Activated CD4-positive, alpha-beta T cell treated with anti-CD3 and anti-CD28 coated beads for 36 hours (primary cell): ENCODE measurements at regions not wholly inside any gene's neighbourhood (a gene's known extent, or its start where the extent isn't known, plus 50 kb on each side); places are given as distances from the start of the nearest gene placed in this dataset.
"Not testable (repeated sequence)": the region's sequence is repeated elsewhere in the genome, so short reads cannot be mapped to it uniquely, and the experiment has no call there.

Experiments used
- ATAC-seq: fragments of 200-7000 bp; cut with Tn5 transposase; one replicate; pipeline ENCODE4 v1.10.0; 2021; ENCODE audit warnings: mild to moderate bottlenecking, moderate library complexity
- CTCF ChIA-PET: fragments of 350-600 bp; sonication (Branson Sonifier 250); formaldehyde crosslinking; loops from one replicate; lab custom pipeline; 2021; ENCODE audit warnings: antibody characterized with exemption; lab: Charles Lee
- POLR2A ChIA-PET: fragments of 350-600 bp; sonication (Branson Sonifier 250); formaldehyde crosslinking; loops from one replicate; lab custom pipeline; 2021; ENCODE audit warnings: antibody characterized with exemption, inconsistent platforms; lab: Charles Lee
- DNase-seq: peaks from one replicate; pipeline ENCODE4 v3.0.0-alpha.2; 2020
- H3K27ac Mint-ChIP-seq: one replicate; pipeline ENCODE4 v1.8.0; 2021; ENCODE audit warnings: mixed read lengths
- H3K27me3 Mint-ChIP-seq: one replicate; pipeline ENCODE4 v1.8.0; 2021; ENCODE audit warnings: mixed read lengths
- H3K36me3 Mint-ChIP-seq: one replicate; pipeline ENCODE4 v1.8.0; 2021; ENCODE audit warnings: low read depth, mixed read lengths
- H3K4me1 Mint-ChIP-seq: one replicate; pipeline ENCODE4 v1.8.0; 2021; ENCODE audit warnings: mixed read lengths
- H3K4me3 Mint-ChIP-seq: one replicate; pipeline ENCODE4 v1.8.0; 2021; ENCODE audit warnings: mild to moderate bottlenecking, moderate library complexity, mixed read lengths
- H3K9me3 Mint-ChIP-seq: one replicate; pipeline ENCODE4 v1.8.0; 2021; ENCODE audit warnings: low read depth, mixed read lengths
- intact Hi-C, 2 experiments: fragments of 100-400 bp; cut with DNase I in 1 of 2; cut with micrococcal nuclease in 1 of 2; formaldehyde crosslinking; loops; one replicate each; pipeline versions ENCODE4 v1.14.2 to v1.15.1; 2022 to 2024; cut with DNase I, micrococcal nuclease

GRCh38 chr20:54744097-54744496, 268.7 kb downstream of the DOK5 start:
- Mint-ChIP-seq H3K36me3 (no peaks in the 10 kb centered on the region), H3K27ac (no peak overlapping the region), H3K9me3 (peaks cover 5% of the 10 kb centered on the region), H3K4me1 (no peaks in the 10 kb centered on the region), H3K4me3 (no peak overlapping the region), H3K27me3 (peaks cover 3% of the 10 kb centered on the region)
- CTCF ChIA-PET: no interaction called here
- DNase-seq: no peak
- ATAC-seq: no peak
- POLR2A ChIA-PET: no interaction called here
- intact Hi-C loops: no loop called here

GRCh38 chr20:54742193-54742592, 266.8 kb downstream of the DOK5 start:
- Mint-ChIP-seq H3K27me3 (peaks cover 3% of the 10 kb centered on the region), H3K36me3 (no peaks in the 10 kb centered on the region), H3K27ac (no peak overlapping the region), H3K9me3 (no peaks in the 10 kb centered on the region), H3K4me3 (no peak overlapping the region), H3K4me1 (no peaks in the 10 kb centered on the region)
- no peak for DNase-seq
- ChIA-PET CTCF (interaction anchor here (0.5 kb wide), 1 partner anchor 21 kb away, joined by 3 read pairs; no protein-coding TSS in a partner anchor), POLR2A (no interaction called here)
- no peak for ATAC-seq
- intact Hi-C loops: no loop called here

- no peak overlapping the region for H3K4me3 Mint-ChIP-seq
- DNase-seq (no peak), ATAC-seq (no peak)
- H3K4me1 Mint-ChIP-seq: no peaks in the 10 kb centered on the region
- intact Hi-C loops: no loop called here
- POLR2A ChIA-PET: no interaction called here
- H3K27ac Mint-ChIP-seq: no peak overlapping the region
- H3K9me3 Mint-ChIP-seq: no peaks in the 10 kb centered on the region
- no peaks in the 10 kb centered on the region for H3K36me3 Mint-ChIP-seq
- CTCF ChIA-PET: no interaction called here
- no peaks in the 10 kb centered on the region for H3K27me3 Mint-ChIP-seq
These were observed 261.0 kb downstream of the DOK5 start for GRCh38 chr20:54736421-54736820.

- Mint-ChIP-seq H3K9me3 (no peaks in the 10 kb centered on the region), H3K27ac (no peak overlapping the region), H3K36me3 (no peaks in the 10 kb centered on the region), H3K4me1 (no peaks in the 10 kb centered on the region), H3K4me3 (no peak overlapping the region), H3K27me3 (no peaks in the 10 kb centered on the region)
- POLR2A ChIA-PET: no interaction called here
- ATAC-seq (no peak), DNase-seq (no peak)
- intact Hi-C loops: no loop called here
- CTCF ChIA-PET: no interaction called here
These were observed 258.3 kb downstream of the DOK5 start for GRCh38 chr20:54733687-54734086.

GRCh38 chr20:54727490-54727889, 252.1 kb downstream of the DOK5 start:
- no peak overlapping the region for H3K27ac Mint-ChIP-seq
- no peaks in the 10 kb centered on the region for H3K4me1 Mint-ChIP-seq
- no peaks in the 10 kb centered on the region for H3K27me3 Mint-ChIP-seq
- no peaks in the 10 kb centered on the region for H3K9me3 Mint-ChIP-seq
- POLR2A ChIA-PET: no interaction called here
- no peak for DNase-seq
- CTCF ChIA-PET: interaction anchor here (1.3 kb wide), 1 partner anchor 64 kb away, joined by 3 read pairs; no protein-coding TSS in a partner anchor
- no peaks in the 10 kb centered on the region for H3K36me3 Mint-ChIP-seq
- no peak for ATAC-seq
- intact Hi-C loops: no loop called here
- H3K4me3 Mint-ChIP-seq: no peak overlapping the region

- H3K27me3 Mint-ChIP-seq: peaks cover 3% of the 10 kb centered on the region
- no peaks in the 10 kb centered on the region for H3K9me3 Mint-ChIP-seq
- intact Hi-C loops: no loop called here
- ChIA-PET CTCF (interaction anchor here (1.3 kb wide), 1 partner anchor 64 kb away, joined by 3 read pairs; no protein-coding TSS in a partner anchor), POLR2A (no interaction called here)
- no peaks in the 10 kb centered on the region for H3K36me3 Mint-ChIP-seq
- ATAC-seq (no peak), DNase-seq (no peak)
- no peaks in the 10 kb centered on the region for H3K4me1 Mint-ChIP-seq
- no peak overlapping the region for H3K27ac Mint-ChIP-seq
- H3K4me3 Mint-ChIP-seq: no peak overlapping the region
These were observed 251.4 kb downstream of the DOK5 start for GRCh38 chr20:54726687-54727300.

GRCh38 chr20:54725266-54725665, 249.9 kb downstream of the DOK5 start:
- intact Hi-C loops, H3K9me3 Mint-ChIP-seq, H3K36me3 Mint-ChIP-seq, H3K27me3 Mint-ChIP-seq, CTCF ChIA-PET, POLR2A ChIA-PET, DNase-seq, H3K4me3 Mint-ChIP-seq, ATAC-seq, H3K4me1 Mint-ChIP-seq, H3K27ac Mint-ChIP-seq: not testable (repeated sequence)

GRCh38 chr20:54723723-54724122, 248.3 kb downstream of the DOK5 start:
- ChIA-PET POLR2A (no interaction called here), CTCF (no interaction called here)
- Mint-ChIP-seq H3K36me3 (no peaks in the 10 kb centered on the region), H3K27me3 (peaks cover 3% of the 10 kb centered on the region), H3K4me3 (no peak overlapping the region), H3K4me1 (no peaks in the 10 kb centered on the region), H3K9me3 (no peaks in the 10 kb centered on the region), H3K27ac (no peak overlapping the region)
- intact Hi-C loops: no loop called here
- DNase-seq: no peak
- no peak for ATAC-seq

- DNase-seq (no peak), ATAC-seq (no peak)
- H3K9me3 Mint-ChIP-seq: no peaks in the 10 kb centered on the region
- peaks cover 11% of the 10 kb centered on the region for H3K27me3 Mint-ChIP-seq
- CTCF ChIA-PET: no interaction called here
- intact Hi-C loops: no loop called here
- H3K36me3 Mint-ChIP-seq: no peaks in the 10 kb centered on the region
- H3K27ac Mint-ChIP-seq: no peak overlapping the region
- no peaks in the 10 kb centered on the region for H3K4me1 Mint-ChIP-seq
- no peak overlapping the region for H3K4me3 Mint-ChIP-seq
- POLR2A ChIA-PET: no interaction called here
These were observed 242.6 kb downstream of the DOK5 start for GRCh38 chr20:54717983-54718382.

- Mint-ChIP-seq H3K27me3 (peaks cover 8% of the 10 kb centered on the region), H3K4me3 (no peak overlapping the region), H3K4me1 (no peaks in the 10 kb centered on the region), H3K9me3 (no peaks in the 10 kb centered on the region), H3K36me3 (no peaks in the 10 kb centered on the region), H3K27ac (no peak overlapping the region)
- no peak for DNase-seq
- POLR2A ChIA-PET: interaction anchor here (0.9 kb wide), 1 partner anchor 17 kb away, joined by 5 read pairs; no protein-coding TSS in a partner anchor
- no peak for ATAC-seq
- intact Hi-C loops: no loop called here
- CTCF ChIA-PET: no interaction called here
These were observed 241.4 kb downstream of the DOK5 start for GRCh38 chr20:54716790-54717189.

GRCh38 chr20:54716174-54716747, 240.9 kb downstream of the DOK5 start:
- no peak for DNase-seq
- H3K27ac Mint-ChIP-seq: no peak overlapping the region

GRCh38 chr20:54714817-54715216, 239.4 kb downstream of the DOK5 start:
- intact Hi-C loops: no loop called here
- H3K27ac Mint-ChIP-seq: no peak overlapping the region
- no peaks in the 10 kb centered on the region for H3K36me3 Mint-ChIP-seq
- H3K9me3 Mint-ChIP-seq: no peaks in the 10 kb centered on the region
- POLR2A ChIA-PET: no interaction called here
- DNase-seq (no peak), ATAC-seq (no peak)
- CTCF ChIA-PET: no interaction called here
- H3K4me1 Mint-ChIP-seq: no peaks in the 10 kb centered on the region
- H3K4me3 Mint-ChIP-seq: no peak overlapping the region
- H3K27me3 Mint-ChIP-seq: peaks cover 8% of the 10 kb centered on the region

More at GRCh38 chr20:54716174-54716747, 240.9 kb downstream of the DOK5 start:
- Mint-ChIP-seq H3K27me3 (peaks cover 8% of the 10 kb centered on the region), H3K4me3 (no peak overlapping the region), H3K4me1 (no peaks in the 10 kb centered on the region), H3K36me3 (no peaks in the 10 kb centered on the region), H3K9me3 (no peaks in the 10 kb centered on the region)
- intact Hi-C loops: no loop called here
- ChIA-PET CTCF (interaction anchor here (0.7 kb wide), 1 partner anchor 72 kb away, joined by 3 read pairs; no protein-coding TSS in a partner anchor), POLR2A (interaction anchor here (0.9 kb wide), 1 partner anchor 17 kb away, joined by 5 read pairs; no protein-coding TSS in a partner anchor)
- no peak for ATAC-seq
